ENCODE measurements at regions not wholly inside any gene's neighbourhood (a gene's known extent, or its start where the extent isn't known, plus 50 kb on each side); places are given as distances from the start of the nearest gene placed in this dataset.

- Histone ChIP-seq H2BK20ac (ENCODE audit: low read length) (peak overlapping the region; percentile 41; the same call in 1 of the 2 replicates), H3K56ac (replicated peaks; ENCODE audit: insufficient read length, low read depth, low read length) (no peak overlapping the region), H3K36me3 (ENCODE audit: control insufficient read depth in 2 of 4, insufficient read depth in 4 of 4, low read length in 3 of 4) (no peaks in the 10 kb centered on the region; a peak in 1 of 8 replicates), H3K79me1 (ENCODE audit: low read depth, low read length) (no peaks in the 10 kb centered on the region), H2BK5ac (ENCODE audit: low read depth, low read length) (peak overlapping the region; percentile 76; the same call in 1 of the 2 replicates), H3K23me2 (ENCODE audit: low read depth, low read length) (no peaks in the 10 kb centered on the region), H3K9ac (replicated peaks in 1 of 4; ENCODE audit: extremely low read depth in 1 of 4, low read depth in 3 of 4, low read length in 3 of 4) (no peak overlapping the region), H3K4ac (replicated peaks; ENCODE audit: insufficient read length, low read depth, low read length) (no peak overlapping the region), H3K9me3 (ENCODE audit: insufficient read depth in 2 of 2, low read depth in 1 of 2, low read length in 1 of 2) (no peaks in the 10 kb centered on the region), H2BK120ac (replicated peaks; ENCODE audit: low read depth, low read length) (peak overlapping the region; percentile 36), H3K27ac (ENCODE audit: low read depth, low read length) (no peak overlapping the region), H2AK5ac (ENCODE audit: low read depth, low read length) (no peak overlapping the region), H4K5ac (ENCODE audit: insufficient read length, low read depth, low read length) (no peak overlapping the region), H3K23ac (ENCODE audit: insufficient read length) (no peak overlapping the region), H3K18ac (ENCODE audit: extremely low read depth, low read length) (peak overlapping the region; percentile 63; the same call in 1 of the 2 replicates), H3K14ac (ENCODE audit: insufficient read length) (no peak overlapping the region), H2AFZ (ENCODE audit: low read length) (no peak overlapping the region), H2BK12ac (ENCODE audit: low read depth, low read length) (no peak overlapping the region), H3K4me3 (ENCODE audit: extremely low read depth in 1 of 4, insufficient read depth in 2 of 4, low read depth in 3 of 4, low read length in 4 of 4) (peak overlapping the region in 1 of 4 experiments; percentile 17; a peak in 1 of 8 replicates), H4K20me1 (replicated peaks in 1 of 2; ENCODE audit: control insufficient read depth in 1 of 2, insufficient read depth in 2 of 2, low read length in 2 of 2) (no peaks in the 10 kb centered on the region), H3K27me3 (replicated peaks in 1 of 4; ENCODE audit: control insufficient read depth in 3 of 4, extremely low read depth in 1 of 4, insufficient read depth in 3 of 4, low read length in 3 of 4) (no peaks in the 10 kb centered on the region), H3K79me2 (ENCODE audit: control insufficient read depth in 1 of 2, insufficient read depth in 2 of 2, low read length in 2 of 2) (no peaks in the 10 kb centered on the region), H4K91ac (replicated peaks; ENCODE audit: insufficient read length, low read length) (peak overlapping the region; percentile 76), H2BK15ac (ENCODE audit: low read length) (no peak overlapping the region), H4K8ac (ENCODE audit: extremely low read depth, insufficient read depth, low read length) (no peak overlapping the region), H3K4me2 (ENCODE audit: insufficient read depth in 1 of 2, low read depth in 2 of 2, low read length in 2 of 2) (peak overlapping the region in 1 of 2 experiments; percentile 28; a peak in 1 of 4 replicates), H3K4me1 (replicated peaks in 1 of 4; ENCODE audit: control insufficient read depth in 3 of 4, insufficient read depth in 4 of 4, low read length in 3 of 4) (peaks cover 2 to 10% (median 7%) of the 10 kb centered on the region in 4 experiments; a peak in 5 of 7 replicates)
- DNase-seq (ENCODE audit: low read depth in 1 of 2, low spot score in 2 of 2) (no peak), FAIRE-seq (no peak)
- no peak for TF ChIP-seq CREB1 (IDR thresholded peaks at IDR 0.05)
- no peak for TF ChIP-seq RFX5 (IDR thresholded peaks at IDR 0.05; ENCODE audit: borderline replicate concordance, low read depth, low read length)
- 88% methylated on average over 7 of the region's 7 CpGs; no CpG with 5 or more reads in 1 of the 2 experiments for whole genome bisulfite sequencing, 2 experiments (ENCODE audit: extremely low coverage in 1 of 2, insufficient coverage in 1 of 2, insufficient read length in 1 of 2, insufficient replicate concordance in 2 of 2, low coverage in 1 of 2, low lambda C conversion rate in 2 of 2, missing lambda C conversion rate in 1 of 2)
- CTCF ChIA-PET (ENCODE audit: partially characterized antibody), result interaction anchor here (1.2 to 1.4 kb wide), 4 partner anchors 13 to 57 kb away, joined by 3 to 4 read pairs (median 3); no protein-coding TSS in a partner anchor
- POLR2A ChIA-PET (ENCODE audit: partially characterized antibody), result no interaction called here
These were observed 328.5 kb upstream of the SOX2 start for GRCh38 chr3:181383201-181383600.
